H4 (cell line): ENCODE measurements at regions not wholly inside any gene's neighbourhood (a gene's known extent, or its start where the extent isn't known, plus 50 kb on each side); places are given as distances from the start of the nearest gene placed in this dataset.
"Not testable (repeated sequence)": the region's sequence is repeated elsewhere in the genome, so short reads cannot be mapped to it uniquely, and the experiment has no call there.

Experiments
- DNase-seq: peaks from one replicate; pipeline ENCODE4 v3.0.0-alpha.2; 2015; ENCODE audit warnings: low spot score

DNA sequence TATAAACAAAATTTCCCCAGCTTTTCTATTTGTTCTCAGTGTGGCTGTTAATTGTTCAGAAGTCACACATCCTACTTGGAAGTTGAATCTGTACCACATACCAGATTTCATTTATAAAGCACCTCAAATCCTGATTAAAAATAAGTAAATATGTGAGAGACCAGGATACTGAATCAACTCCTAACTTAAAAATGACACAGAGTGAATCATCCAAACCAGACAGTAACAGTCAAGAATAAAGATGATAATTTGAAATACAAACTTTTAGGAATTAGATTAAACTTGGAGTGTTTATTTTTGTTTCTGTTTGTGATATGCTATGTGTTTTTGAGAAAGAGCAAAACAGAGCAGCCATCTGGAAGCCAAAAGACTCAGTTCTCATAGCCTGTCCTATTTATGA lies 633.2 kb upstream of the RORB start:
- DNase-seq = no peak

- no peak for DNase-seq
Observed at GRCh38 chr9:73866451-73866850, 630.7 kb upstream of the RORB start.

DNA sequence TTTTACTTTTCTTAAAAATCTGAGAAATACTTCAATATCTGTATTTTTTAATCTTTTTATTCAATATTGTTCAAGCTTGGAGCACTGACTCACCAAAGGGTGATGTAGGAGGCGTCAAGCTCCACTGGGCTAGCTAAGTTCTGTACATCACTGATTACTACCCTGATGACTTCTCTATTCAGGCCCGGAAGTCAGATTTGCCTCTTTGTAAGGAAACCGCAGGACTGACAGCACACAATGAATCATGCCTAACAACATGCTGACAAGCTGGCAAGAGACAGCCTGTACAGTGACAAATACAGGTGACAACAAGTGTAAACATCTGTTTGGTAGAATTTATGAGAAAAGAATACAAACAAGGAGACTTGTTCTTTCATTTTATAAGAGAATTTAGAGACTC lies 627.9 kb upstream of the RORB start:
- peak; percentile 80 for DNase-seq

GRCh38 chr9:73871636-73872035 lies 625.5 kb upstream of the RORB start:
- DNase-seq = peak; percentile 11

DNA sequence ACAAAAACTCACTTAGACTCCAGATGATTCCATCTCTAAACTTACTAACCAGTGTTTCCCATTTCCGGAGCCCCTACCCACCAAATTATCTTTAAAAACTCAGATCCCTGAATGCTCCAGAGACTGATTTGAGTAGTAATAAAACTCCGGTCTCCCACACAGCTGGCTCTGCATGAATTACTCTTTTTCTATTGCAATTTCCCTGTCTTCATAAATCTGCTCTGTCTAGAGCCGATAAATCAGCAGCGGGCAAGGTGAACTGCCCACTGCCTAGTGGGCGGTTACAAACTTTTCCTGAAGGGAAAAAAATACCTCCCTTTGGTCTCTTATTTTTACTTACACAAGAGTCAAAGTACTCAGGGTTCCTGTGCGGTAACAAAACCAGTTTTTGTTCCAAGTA lies 624.4 kb upstream of the RORB start:
- DNase-seq = no peak

DNA sequence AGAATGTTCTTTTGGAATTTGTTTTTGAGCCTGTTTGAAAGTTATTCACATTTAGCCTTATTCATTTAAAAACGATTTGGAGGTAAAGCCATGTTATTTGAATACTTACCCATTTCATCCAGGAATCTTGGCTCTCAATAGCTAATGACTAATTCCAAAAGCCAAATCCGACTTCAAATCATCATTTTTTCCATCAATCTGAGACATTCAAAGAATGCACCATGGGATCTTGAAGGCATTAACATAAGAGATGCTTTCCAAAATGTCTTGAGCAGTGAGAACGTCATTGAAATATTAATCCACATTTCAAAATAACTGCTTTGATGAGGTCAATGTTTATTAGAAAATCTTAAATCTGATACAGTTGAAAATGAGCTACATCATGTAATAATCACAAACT lies 617.0 kb upstream of the RORB start:
- DNase-seq = no peak

- DNase-seq = no peak
Observed at GRCh38 chr9:73889023-73889422, 608.1 kb upstream of the RORB start.

DNA sequence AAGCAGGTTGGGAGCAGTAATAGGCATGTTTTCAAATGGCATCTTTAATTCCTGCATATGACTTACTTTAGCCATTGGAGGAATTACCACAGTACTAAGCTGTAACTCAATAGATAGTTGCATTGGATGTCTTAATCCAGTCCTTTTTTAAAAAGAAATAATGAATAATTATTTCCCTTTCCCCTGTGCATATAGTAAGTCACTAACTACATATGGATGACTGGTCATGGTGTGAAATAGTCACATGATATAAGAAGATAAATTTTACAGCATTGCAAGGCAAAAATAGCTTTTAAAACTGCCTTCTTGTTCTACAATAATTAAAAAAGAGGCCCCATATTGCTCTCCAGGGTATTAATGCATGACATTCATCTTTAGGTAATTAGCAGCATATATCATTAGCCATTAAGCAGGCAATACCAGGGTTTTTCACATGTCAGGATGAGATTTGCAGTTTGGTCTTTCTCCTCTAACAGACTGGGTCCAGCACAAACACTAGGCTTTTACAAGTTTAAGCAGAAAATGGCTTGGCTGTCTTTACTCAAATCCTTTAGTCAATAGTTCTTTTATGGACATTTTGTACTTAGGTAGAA lies 606.4 kb upstream of the RORB start:
- DNase-seq = no peak

- no peak for DNase-seq
Observed at GRCh38 chr9:73892335-73892734, 604.8 kb upstream of the RORB start.

GRCh38 chr9:73893230-73893629 lies 603.9 kb upstream of the RORB start:
- DNase-seq = no peak

DNA sequence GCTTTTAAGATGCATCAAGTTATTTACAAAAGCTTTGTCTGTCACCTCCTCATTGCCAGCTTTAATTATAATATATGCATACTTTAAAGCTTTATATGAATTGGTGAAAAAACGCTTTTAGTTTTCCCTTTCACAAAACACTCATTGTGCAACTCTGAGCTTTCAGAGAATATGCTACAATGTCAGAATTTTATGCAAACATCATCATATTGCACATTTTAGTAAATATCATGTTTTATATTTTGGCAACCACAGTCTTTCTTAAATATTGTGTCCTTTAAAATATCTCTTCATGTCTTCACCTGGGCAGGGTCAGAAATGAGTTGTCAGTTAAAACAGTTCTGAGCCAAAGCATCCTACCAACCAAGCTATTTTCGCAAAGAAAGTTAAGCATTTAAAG lies 601.1 kb upstream of the RORB start:
- no peak for DNase-seq

DNA sequence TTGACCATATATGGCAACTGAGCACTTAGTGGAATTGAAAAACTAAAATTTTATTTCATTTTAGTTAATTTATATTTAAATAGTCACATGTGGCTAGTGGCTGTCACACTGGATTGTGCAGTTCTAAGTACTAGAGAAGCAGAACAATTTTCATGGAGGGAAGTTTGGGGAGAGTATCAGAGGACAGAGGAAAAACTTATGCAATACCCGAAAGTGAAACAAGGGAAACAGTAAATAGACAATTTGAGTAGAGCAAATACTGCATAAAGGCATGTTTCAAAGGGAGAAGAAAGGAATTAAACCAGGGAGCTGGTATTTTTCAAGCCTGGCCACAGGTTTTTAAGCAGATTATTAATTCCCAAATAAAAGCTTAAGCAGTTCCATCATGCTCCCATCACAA lies 590.5 kb upstream of the RORB start:
- no peak for DNase-seq

- no peak for DNase-seq
Observed at GRCh38 chr9:73911804-73912203, 585.3 kb upstream of the RORB start.

- DNase-seq = peak; percentile 15
Observed at GRCh38 chr9:73916016-73916673, 581.0 kb upstream of the RORB start.

- no peak for DNase-seq
Observed at GRCh38 chr9:73919712-73920111, 577.4 kb upstream of the RORB start.

- no peak for DNase-seq
Observed at GRCh38 chr9:73923796-73924195, 573.3 kb upstream of the RORB start.

- DNase-seq = no peak
Observed at GRCh38 chr9:73951147-73951546, 546.0 kb upstream of the RORB start.

DNA sequence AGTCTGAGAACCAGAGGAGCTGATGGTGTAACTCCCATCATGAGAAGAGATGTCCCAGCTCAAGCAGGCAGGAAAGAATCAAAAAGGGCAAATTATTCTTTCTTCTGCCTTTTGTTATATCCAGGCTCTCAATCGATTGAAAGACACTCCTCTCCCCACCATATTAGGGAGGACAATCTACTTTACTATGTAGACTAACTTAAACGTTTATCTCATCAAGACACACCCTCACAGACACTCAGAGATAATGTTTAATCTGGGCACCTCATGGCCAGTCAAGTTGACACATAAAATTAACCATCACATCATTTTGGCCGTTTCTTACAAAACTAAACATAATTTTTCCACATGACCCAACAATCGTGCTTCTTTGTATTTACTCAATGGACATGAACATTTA lies 534.3 kb upstream of the RORB start:
- no peak for DNase-seq

- no peak for DNase-seq
Observed at GRCh38 chr9:73969936-73970335, 527.2 kb upstream of the RORB start.

GRCh38 chr9:73976424-73976823 lies 520.7 kb upstream of the RORB start:
- not testable (repeated sequence) for DNase-seq

DNA sequence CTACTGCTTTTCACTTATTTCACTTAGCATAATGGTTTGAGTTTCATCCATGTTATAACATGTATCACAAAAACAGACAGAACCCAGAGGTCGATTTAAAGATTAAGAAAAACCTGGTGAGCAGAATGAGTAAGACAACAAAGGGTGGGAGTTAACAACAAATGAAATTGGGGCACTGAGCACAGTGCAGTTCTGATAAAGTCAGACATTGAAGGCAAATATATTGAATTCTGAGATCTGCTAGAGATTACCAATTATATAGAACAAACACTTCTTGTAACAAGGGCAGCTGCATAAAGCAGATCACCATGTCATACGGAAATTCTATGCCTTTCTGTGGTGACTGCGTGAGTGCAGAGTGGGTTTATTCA lies 517.3 kb upstream of the RORB start:
- no peak for DNase-seq

- DNase-seq = no peak
Observed at GRCh38 chr9:73980754-73981153, 516.4 kb upstream of the RORB start.

DNA sequence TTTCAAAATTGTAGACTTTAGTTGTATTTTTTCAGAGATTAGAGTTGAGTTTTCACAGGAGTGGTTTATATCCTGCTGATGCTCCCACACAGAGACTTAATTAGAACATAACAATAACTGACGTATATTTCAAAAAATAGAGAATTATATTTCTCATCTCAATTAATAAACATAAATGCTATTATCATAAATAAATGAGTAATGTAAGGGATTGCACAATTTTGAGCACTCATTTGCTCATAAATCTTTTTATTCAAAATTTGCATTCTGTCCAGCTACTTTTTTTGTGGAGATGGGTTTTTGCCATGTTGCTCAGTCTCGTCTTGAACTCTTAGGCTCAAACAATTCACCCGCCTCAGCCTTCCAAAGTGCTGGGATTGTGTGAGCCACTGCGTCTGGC lies 515.7 kb upstream of the RORB start:
- no peak for DNase-seq

DNA sequence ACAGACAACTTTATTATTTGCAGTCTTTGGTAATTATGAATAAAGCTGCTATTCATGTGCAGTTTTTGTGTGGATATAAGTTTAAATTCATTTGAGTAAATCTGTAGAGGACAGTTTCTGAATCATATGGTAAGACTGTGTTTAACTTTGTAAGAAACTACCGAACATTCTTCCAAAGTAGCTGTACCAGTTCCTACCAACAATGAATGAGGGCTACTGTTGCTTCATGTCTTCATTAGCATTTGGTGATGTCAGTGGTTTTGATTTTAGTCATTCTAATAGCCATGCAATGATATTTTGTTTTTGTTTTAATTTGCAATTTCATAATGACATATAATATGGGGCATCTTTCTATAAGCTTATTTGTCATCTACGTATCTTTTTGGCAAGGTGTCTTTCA lies 501.3 kb upstream of the RORB start:
- no peak for DNase-seq
